ENCODE measurements at regions not wholly inside any gene's neighbourhood (a gene's known extent, or its start where the extent isn't known, plus 50 kb on each side); places are given as distances from the start of the nearest gene placed in this dataset.

DNA sequence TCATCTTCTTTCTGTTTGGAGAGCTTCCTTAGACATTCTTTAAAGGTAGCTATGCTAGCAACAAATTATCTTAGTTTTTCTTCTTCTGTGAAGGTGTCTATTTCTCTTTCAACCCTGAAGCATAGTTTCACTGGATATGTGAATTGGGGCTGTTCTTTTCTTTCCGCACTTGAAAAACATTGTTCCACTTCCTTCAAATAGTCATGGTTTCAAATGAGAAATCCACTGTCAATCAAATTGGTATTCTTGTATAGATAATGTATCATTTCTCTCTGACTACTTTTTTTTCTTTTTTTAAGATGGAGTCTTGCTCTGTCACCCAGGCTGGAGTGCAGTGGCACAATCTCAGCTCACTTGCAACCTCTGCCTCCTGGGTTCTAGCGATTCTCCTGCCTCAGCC, 254.0 kb downstream of the ANAPC1 start:
- TF ChIP-seq CTCF (conservative IDR thresholded peaks at IDR 0.05; ENCODE audit: low read depth, low read length) (no peak), EZH2 (IDR thresholded peaks at IDR 0.05; ENCODE audit: low read length, unreplicated experiment) (no peak)

All from PC-3 (cell line).